Karpas-422 (cell line): ENCODE measurements at regions not wholly inside any gene's neighbourhood (a gene's known extent, or its start where the extent isn't known, plus 50 kb on each side); places are given as distances from the start of the nearest gene placed in this dataset.

ENCODE experiments used
- DNase-seq: peaks from one replicate; pipeline ENCODE4 v3.0.0-alpha.2; 2015
- H2AFZ ChIP-seq: fragments of 200-600 bp; sonication (generic); 2 replicates; pipeline ENCODE4 v1.6.1; 2014; ENCODE audit warnings: antibody characterized with exemption, low read length, mixed read lengths
- H3K27ac ChIP-seq: fragments of 200-600 bp; sonication (generic); 2 replicates; pipeline ENCODE4 v1.5.1; 2014; ENCODE audit warnings: mild to moderate bottlenecking, low read length, moderate library complexity
- H3K27me3 ChIP-seq: fragments of 200-600 bp; sonication (generic); 2 replicates; pipeline ENCODE4 v1.6.1; 2014; ENCODE audit warnings: low read length, mixed read lengths
- H3K36me3 ChIP-seq: fragments of 200-600 bp; sonication (generic); 2 replicates; pipeline ENCODE4 v1.6.1; 2014; ENCODE audit warnings: low read length, mixed read lengths; ENCODE audit not compliant: insufficient read depth
- H3K4me1 ChIP-seq: fragments of 200-600 bp; sonication (generic); 2 replicates; pipeline ENCODE4 v1.6.1; 2014; ENCODE audit warnings: mild to moderate bottlenecking, low read length, mixed read lengths
- H3K4me2 ChIP-seq: fragments of 200-600 bp; sonication (generic); 2 replicates; pipeline ENCODE4 v1.6.1; 2014; ENCODE audit warnings: low read length, low read depth, mild to moderate bottlenecking; ENCODE audit not compliant: poor library complexity, severe bottlenecking
- H3K4me3 ChIP-seq: fragments of 200-600 bp; sonication (generic); 2 replicates; pipeline ENCODE4 v1.5.1; 2014; ENCODE audit warnings: mild to moderate bottlenecking, antibody characterized with exemption, low read length, mixed read lengths
- H3K79me2 ChIP-seq: fragments of 200-600 bp; sonication (generic); 2 replicates; pipeline ENCODE4 v1.6.1; 2014; ENCODE audit warnings: mild to moderate bottlenecking, low read length, mixed read lengths
- H3K9ac ChIP-seq: fragments of 200-600 bp; sonication (generic); 2 replicates; pipeline ENCODE4 v1.6.0; 2014; ENCODE audit warnings: low read length
- H3K9me2 ChIP-seq: fragments of 200-600 bp; sonication (generic), shearing (Covaris generic); replicated peaks from 2 replicates; pipeline ENCODE4 v1.6.0; 2014; ENCODE audit warnings: mild to moderate bottlenecking, low read length, moderate library complexity; ENCODE audit not compliant: insufficient read depth
- H3K9me3 ChIP-seq: fragments of 300-700, 200-600 bp; sonication (generic); 2 replicates; pipeline ENCODE4 v1.6.1; 2014; ENCODE audit warnings: low read length, mixed read lengths
- H4K20me1 ChIP-seq: fragments of 200-600 bp; sonication (generic); 2 replicates; pipeline ENCODE4 v1.6.1; 2014; ENCODE audit warnings: mild to moderate bottlenecking, antibody characterized with exemption, low read length, low read depth; ENCODE audit not compliant: insufficient read depth

GRCh38 chr1:94738371-94738770 lies 81.8 kb upstream of the SLC44A3 start:
- no peak for DNase-seq
- Histone ChIP-seq H3K9me3 (no peaks in the 10 kb centered on the region), H3K79me2 (no peaks in the 10 kb centered on the region), H3K9me2 (no peaks in the 10 kb centered on the region), H4K20me1 (no peaks in the 10 kb centered on the region), H3K27ac (no peak overlapping the region), H3K4me3 (no peak overlapping the region), H3K4me2 (no peak overlapping the region), H3K27me3 (no peaks in the 10 kb centered on the region), H3K9ac (no peak overlapping the region), H3K36me3 (no peaks in the 10 kb centered on the region), H2AFZ (no peak overlapping the region), H3K4me1 (no peaks in the 10 kb centered on the region)

GRCh38 chr1:94737124-94737998 lies 82.8 kb upstream of the SLC44A3 start:
- H3K79me2 ChIP-seq, result no peaks in the 10 kb centered on the region
- no peaks in the 10 kb centered on the region for H4K20me1 ChIP-seq
- no peak overlapping the region for H3K4me2 ChIP-seq
- no peaks in the 10 kb centered on the region for H3K9me3 ChIP-seq
- H3K4me1 ChIP-seq, result no peaks in the 10 kb centered on the region
- H3K27ac ChIP-seq, result no peak overlapping the region
- no peak overlapping the region for H3K9ac ChIP-seq
- H3K4me3 ChIP-seq, result no peak overlapping the region
- no peaks in the 10 kb centered on the region for H3K9me2 ChIP-seq
- H2AFZ ChIP-seq, result no peak overlapping the region
- no peaks in the 10 kb centered on the region for H3K27me3 ChIP-seq
- DNase-seq, result no peak
- H3K36me3 ChIP-seq, result no peaks in the 10 kb centered on the region

- no peaks in the 10 kb centered on the region for H3K79me2 ChIP-seq
- H3K27me3 ChIP-seq, result no peaks in the 10 kb centered on the region
- H4K20me1 ChIP-seq, result no peaks in the 10 kb centered on the region
- no peak overlapping the region for H3K4me3 ChIP-seq
- H3K4me1 ChIP-seq, result no peaks in the 10 kb centered on the region
- no peak overlapping the region for H3K9ac ChIP-seq
- DNase-seq, result no peak
- H3K36me3 ChIP-seq, result no peaks in the 10 kb centered on the region
- H3K4me2 ChIP-seq, result no peak overlapping the region
- no peak overlapping the region for H3K27ac ChIP-seq
- no peaks in the 10 kb centered on the region for H3K9me2 ChIP-seq
- H2AFZ ChIP-seq, result no peak overlapping the region
- no peaks in the 10 kb centered on the region for H3K9me3 ChIP-seq
Measured at GRCh38 chr1:94736549-94736948, 83.6 kb upstream of the SLC44A3 start.

GRCh38 chr1:94736073-94736472 lies 84.1 kb upstream of the SLC44A3 start:
- no peak overlapping the region for H3K4me3 ChIP-seq
- no peak overlapping the region for H2AFZ ChIP-seq
- H3K79me2 ChIP-seq, result no peaks in the 10 kb centered on the region
- no peaks in the 10 kb centered on the region for H4K20me1 ChIP-seq
- no peaks in the 10 kb centered on the region for H3K27me3 ChIP-seq
- H3K9me3 ChIP-seq, result no peaks in the 10 kb centered on the region
- no peak overlapping the region for H3K27ac ChIP-seq
- no peaks in the 10 kb centered on the region for H3K9me2 ChIP-seq
- no peak overlapping the region for H3K9ac ChIP-seq
- H3K36me3 ChIP-seq, result no peaks in the 10 kb centered on the region
- H3K4me1 ChIP-seq, result no peaks in the 10 kb centered on the region
- DNase-seq, result no peak
- H3K4me2 ChIP-seq, result no peak overlapping the region

- no peaks in the 10 kb centered on the region for H3K4me1 ChIP-seq
- H3K4me2 ChIP-seq, result no peak overlapping the region
- DNase-seq, result no peak
- H3K27ac ChIP-seq, result no peak overlapping the region
- no peaks in the 10 kb centered on the region for H3K27me3 ChIP-seq
- H4K20me1 ChIP-seq, result no peaks in the 10 kb centered on the region
- H3K79me2 ChIP-seq, result no peaks in the 10 kb centered on the region
- no peaks in the 10 kb centered on the region for H3K9me2 ChIP-seq
- no peak overlapping the region for H2AFZ ChIP-seq
- H3K9me3 ChIP-seq, result no peaks in the 10 kb centered on the region
- H3K4me3 ChIP-seq, result no peak overlapping the region
- H3K9ac ChIP-seq, result no peak overlapping the region
- H3K36me3 ChIP-seq, result no peaks in the 10 kb centered on the region
Measured at GRCh38 chr1:94734963-94735901, 84.9 kb upstream of the SLC44A3 start.

GRCh38 chr1:94731891-94732290 lies 88.3 kb upstream of the SLC44A3 start:
- H3K4me3 ChIP-seq, result no peak overlapping the region
- no peak for DNase-seq
- H3K9me2 ChIP-seq, result no peaks in the 10 kb centered on the region
- H3K9me3 ChIP-seq, result no peaks in the 10 kb centered on the region
- no peak overlapping the region for H3K27ac ChIP-seq
- no peak overlapping the region for H3K9ac ChIP-seq
- no peaks in the 10 kb centered on the region for H4K20me1 ChIP-seq
- H3K4me1 ChIP-seq, result no peaks in the 10 kb centered on the region
- no peak overlapping the region for H2AFZ ChIP-seq
- H3K79me2 ChIP-seq, result no peaks in the 10 kb centered on the region
- H3K27me3 ChIP-seq, result no peaks in the 10 kb centered on the region
- H3K4me2 ChIP-seq, result no peak overlapping the region
- H3K36me3 ChIP-seq, result no peaks in the 10 kb centered on the region

GRCh38 chr1:94730450-94730849 lies 89.7 kb upstream of the SLC44A3 start:
- H3K79me2 ChIP-seq, result no peaks in the 10 kb centered on the region
- H3K9ac ChIP-seq, result no peak overlapping the region
- no peak overlapping the region for H3K4me3 ChIP-seq
- H3K9me3 ChIP-seq, result no peaks in the 10 kb centered on the region
- H3K27me3 ChIP-seq, result no peaks in the 10 kb centered on the region
- H3K27ac ChIP-seq, result no peak overlapping the region
- DNase-seq, result no peak
- no peaks in the 10 kb centered on the region for H3K9me2 ChIP-seq
- H3K4me2 ChIP-seq, result no peak overlapping the region
- no peaks in the 10 kb centered on the region for H4K20me1 ChIP-seq
- H3K36me3 ChIP-seq, result no peaks in the 10 kb centered on the region
- H3K4me1 ChIP-seq, result no peaks in the 10 kb centered on the region
- H2AFZ ChIP-seq, result no peak overlapping the region

- no peak overlapping the region for H3K27ac ChIP-seq
- H3K4me2 ChIP-seq, result no peak overlapping the region
- H2AFZ ChIP-seq, result no peak overlapping the region
- no peaks in the 10 kb centered on the region for H3K79me2 ChIP-seq
- H3K36me3 ChIP-seq, result no peaks in the 10 kb centered on the region
- H3K9me2 ChIP-seq, result no peaks in the 10 kb centered on the region
- H3K9ac ChIP-seq, result no peak overlapping the region
- H3K9me3 ChIP-seq, result no peaks in the 10 kb centered on the region
- H4K20me1 ChIP-seq, result no peaks in the 10 kb centered on the region
- no peak overlapping the region for H3K4me3 ChIP-seq
- H3K27me3 ChIP-seq, result no peaks in the 10 kb centered on the region
- H3K4me1 ChIP-seq, result no peaks in the 10 kb centered on the region
- no peak for DNase-seq
Measured at GRCh38 chr1:94729267-94729666, 90.9 kb upstream of the SLC44A3 start.
